Glomerular visceral epithelial cell (primary cell): ENCODE measurements at regions not wholly inside any gene's neighbourhood (a gene's known extent, or its start where the extent isn't known, plus 50 kb on each side); places are given as distances from the start of the nearest gene placed in this dataset.

Source experiments
- DNase-seq: peaks from one replicate; pipeline ENCODE4 v3.0.0-alpha.2; 2016; ENCODE audit errors: extremely low spot score

- no peak for DNase-seq
Observed at GRCh38 chr18:11322006-11322405, 172.6 kb upstream of the PIEZO2 start.

GRCh38 chr18:11320986-11321385 is 171.6 kb upstream of the PIEZO2 start:
- no peak for DNase-seq

- no peak for DNase-seq
Observed at GRCh38 chr18:11316546-11316945, 167.2 kb upstream of the PIEZO2 start.

GRCh38 chr18:11310476-11311086 is 161.2 kb upstream of the PIEZO2 start:
- DNase-seq: peak; percentile 52

GRCh38 chr18:11309172-11309571 is 159.8 kb upstream of the PIEZO2 start:
- DNase-seq: no peak

- no peak for DNase-seq
Observed at GRCh38 chr18:11308499-11308898, 159.1 kb upstream of the PIEZO2 start.

- no peak for DNase-seq
Observed at GRCh38 chr18:11307716-11308115, 158.3 kb upstream of the PIEZO2 start.

- DNase-seq: no peak
Observed at GRCh38 chr18:11305507-11305906, 156.1 kb upstream of the PIEZO2 start.

- DNase-seq: no peak
Observed at GRCh38 chr18:11304928-11305327, 155.6 kb upstream of the PIEZO2 start.

- no peak for DNase-seq
Observed at GRCh38 chr18:11296946-11297345, 147.6 kb upstream of the PIEZO2 start.

GRCh38 chr18:11293794-11294193 is 144.4 kb upstream of the PIEZO2 start:
- DNase-seq: no peak

GRCh38 chr18:11290786-11291185 is 141.4 kb upstream of the PIEZO2 start:
- no peak for DNase-seq

- no peak for DNase-seq
Observed at GRCh38 chr18:11289248-11289647, 139.9 kb upstream of the PIEZO2 start.

GRCh38 chr18:11288401-11288800 is 139.0 kb upstream of the PIEZO2 start:
- DNase-seq: no peak

GRCh38 chr18:11286431-11286830 is 137.1 kb upstream of the PIEZO2 start:
- no peak for DNase-seq

GRCh38 chr18:11284811-11285210 is 135.4 kb upstream of the PIEZO2 start:
- no peak for DNase-seq

GRCh38 chr18:11284349-11284748 is 135.0 kb upstream of the PIEZO2 start:
- DNase-seq: no peak

GRCh38 chr18:11283479-11284161 is 134.3 kb upstream of the PIEZO2 start:
- DNase-seq: no peak

- peak; percentile 42 for DNase-seq
Observed at GRCh38 chr18:11279461-11279860, 130.1 kb upstream of the PIEZO2 start.

- no peak for DNase-seq
Observed at GRCh38 chr18:11276678-11277077, 127.3 kb upstream of the PIEZO2 start.

- DNase-seq: no peak
Observed at GRCh38 chr18:11274144-11274794, 124.9 kb upstream of the PIEZO2 start.

GRCh38 chr18:11272516-11272915 is 123.1 kb upstream of the PIEZO2 start:
- no peak for DNase-seq

- no peak for DNase-seq
Observed at GRCh38 chr18:11271954-11272353, 122.6 kb upstream of the PIEZO2 start.
